IPS-18c (cell line): ENCODE measurements at regions not wholly inside any gene's neighbourhood (a gene's known extent, or its start where the extent isn't known, plus 50 kb on each side); places are given as distances from the start of the nearest gene placed in this dataset.

Source experiments
- H3K4me3 ChIP-seq: 2 replicates; pipeline ENCODE4 v1.7.0; 2013; ENCODE audit warnings: low read depth, mild to moderate bottlenecking, low read length, moderate library complexity; ENCODE audit not compliant: insufficient read depth
- H3K9me3 ChIP-seq: one replicate; pipeline ENCODE4 v1.6.1; 2013; ENCODE audit warnings: mild to moderate bottlenecking, low read length, moderate library complexity; ENCODE audit not compliant: control insufficient read depth, insufficient read depth

DNA sequence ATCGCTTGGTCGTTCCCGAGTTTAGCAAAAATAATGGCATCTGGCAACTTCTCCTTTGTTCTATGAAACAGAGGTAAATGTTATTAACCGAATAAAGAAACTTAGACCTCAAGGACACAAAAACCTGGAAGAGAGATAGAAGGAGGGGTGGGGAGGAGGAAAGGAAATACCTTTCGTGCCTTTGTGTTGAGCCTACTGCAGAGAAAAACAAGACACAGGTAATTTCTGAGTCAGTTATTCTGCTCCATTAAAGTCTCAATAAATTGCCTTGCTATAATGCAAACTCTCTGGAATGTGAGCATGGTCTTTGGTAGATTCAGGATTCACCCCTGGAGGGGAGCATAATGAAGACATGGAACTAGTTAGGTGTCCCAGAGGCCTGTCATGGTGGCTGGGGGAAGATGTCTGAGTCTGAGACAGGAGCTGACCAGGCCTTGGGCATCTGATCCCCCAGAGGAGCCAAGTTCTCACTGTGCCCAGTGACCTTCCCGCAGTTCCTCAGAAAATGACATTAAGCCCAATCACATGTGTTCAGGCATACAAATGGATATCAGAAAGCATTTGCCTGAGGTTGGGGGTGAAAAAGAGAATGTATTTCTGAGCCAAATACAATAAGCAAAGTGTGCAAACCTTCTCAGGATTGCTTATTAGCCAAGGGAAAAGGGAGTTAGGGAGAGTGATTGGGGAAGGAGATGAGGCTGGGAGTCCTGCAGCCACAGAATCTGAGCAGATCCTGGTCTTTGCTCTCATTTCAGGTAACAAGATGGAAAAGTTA lies 72.6 kb upstream of the CADM1 start:
- no peak overlapping the region for H3K4me3 ChIP-seq
- peaks cover 2% of the 10 kb centered on the region for H3K9me3 ChIP-seq

DNA sequence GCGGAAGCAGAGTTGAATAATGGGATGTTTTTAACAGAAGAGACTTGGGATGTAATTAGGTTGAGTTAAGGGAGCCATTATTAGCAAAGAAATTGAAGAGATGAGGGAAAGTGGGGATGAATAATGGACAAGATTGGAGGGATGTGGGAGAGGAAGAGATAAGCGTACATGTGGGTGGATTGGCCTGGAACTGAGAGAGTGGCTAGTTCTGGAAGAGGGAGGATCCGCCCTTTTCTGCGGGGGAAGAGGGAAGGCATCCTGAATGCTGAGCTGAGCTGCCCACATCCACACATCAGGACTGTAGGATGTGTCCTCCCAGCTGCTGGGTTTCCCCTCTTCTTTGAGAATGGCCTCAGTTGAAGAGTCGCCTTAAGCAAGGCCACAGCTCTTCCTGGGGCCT lies 68.3 kb upstream of the CADM1 start:
- peaks cover 2% of the 10 kb centered on the region for H3K9me3 ChIP-seq
- H3K4me3 ChIP-seq: no peak overlapping the region

DNA sequence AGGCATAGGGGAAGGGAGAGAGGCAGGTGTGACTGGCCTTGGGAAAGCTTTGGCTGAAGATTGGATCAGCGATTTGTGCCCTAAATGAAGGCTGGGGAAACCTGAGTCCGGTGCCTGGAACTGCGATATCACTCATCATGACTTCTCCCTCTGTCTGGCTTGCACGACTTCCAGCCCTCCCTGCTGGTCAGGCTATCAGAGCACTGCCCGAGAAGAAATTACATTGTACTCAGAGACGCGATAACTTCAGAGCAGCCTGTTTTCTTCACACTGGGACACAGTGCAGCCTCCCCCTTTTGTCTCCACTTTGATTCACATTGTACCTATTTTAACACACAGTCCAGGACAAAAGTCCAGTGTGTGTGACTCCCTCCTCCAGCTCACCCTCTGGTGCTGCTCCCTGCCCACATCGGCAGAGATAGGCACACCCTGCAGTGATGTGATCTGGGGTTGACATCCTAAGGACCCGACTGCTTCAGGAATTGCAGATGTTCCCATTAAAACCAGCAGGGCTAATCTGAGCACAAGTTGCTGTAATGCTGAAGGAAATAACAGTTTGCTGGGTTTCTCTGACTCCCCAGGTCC lies 62.1 kb upstream of the CADM1 start:
- H3K4me3 ChIP-seq: no peak overlapping the region
- no peaks in the 10 kb centered on the region for H3K9me3 ChIP-seq

DNA sequence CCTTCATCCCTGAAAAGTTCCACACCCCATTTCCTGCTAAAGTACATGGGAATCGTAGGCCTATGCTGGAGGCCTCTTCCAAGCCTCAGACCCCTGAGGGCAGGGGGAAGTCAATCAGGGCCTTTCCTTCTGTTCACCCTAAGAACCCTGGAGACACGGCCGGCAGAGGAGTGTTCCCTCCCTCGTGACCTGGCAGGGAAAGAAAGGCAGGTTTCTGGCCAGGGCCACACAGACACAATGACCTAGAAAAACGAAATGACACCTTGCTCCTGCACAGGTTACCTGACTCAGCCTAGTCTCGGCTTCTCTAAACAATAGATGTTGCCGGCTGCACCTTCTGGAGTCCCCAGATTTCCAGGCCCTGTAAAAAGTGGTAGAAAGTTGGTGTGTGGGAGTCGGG lies 60.6 kb upstream of the CADM1 start:
- no peaks in the 10 kb centered on the region for H3K9me3 ChIP-seq
- no peak overlapping the region for H3K4me3 ChIP-seq

DNA sequence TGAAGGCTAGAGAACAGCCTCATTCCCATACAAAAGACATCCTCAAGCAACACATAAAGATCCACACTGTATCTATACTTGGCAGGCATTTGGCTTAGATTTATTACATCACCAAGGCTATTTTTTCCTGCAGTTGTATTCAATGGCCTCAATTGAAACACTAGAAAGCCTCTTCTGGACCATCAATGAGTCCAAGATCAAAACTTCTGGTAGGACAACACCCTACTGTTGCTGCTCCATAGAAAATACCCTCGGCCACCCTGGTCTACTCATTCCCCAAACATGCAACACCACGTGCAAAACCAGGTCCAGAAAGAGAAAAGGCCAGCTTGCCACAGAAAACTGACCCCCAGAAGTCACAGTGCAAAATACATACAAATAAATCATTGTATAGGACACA lies 56.9 kb upstream of the CADM1 start:
- no peak overlapping the region for H3K4me3 ChIP-seq
- H3K9me3 ChIP-seq: no peaks in the 10 kb centered on the region

DNA sequence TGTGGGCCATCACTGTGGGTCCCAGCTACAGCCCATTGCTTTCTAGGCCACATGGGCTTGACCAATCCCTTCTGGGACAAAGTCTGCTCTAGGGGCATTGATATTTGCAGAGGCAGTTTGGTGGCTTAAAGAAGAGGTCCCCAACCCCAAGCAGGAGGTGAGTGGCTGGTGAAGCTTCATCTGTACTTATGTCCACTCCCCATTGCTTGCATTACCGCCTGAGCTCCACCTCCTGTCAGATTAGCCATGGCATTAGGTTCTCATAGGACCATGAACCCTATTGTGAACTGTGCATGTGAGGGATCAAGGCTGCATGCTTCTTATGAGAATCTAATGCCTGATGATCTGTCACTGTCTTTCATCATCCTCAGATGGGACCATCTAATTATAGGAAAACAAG lies 54.4 kb upstream of the CADM1 start:
- no peaks in the 10 kb centered on the region for H3K9me3 ChIP-seq
- H3K4me3 ChIP-seq: no peak overlapping the region

DNA sequence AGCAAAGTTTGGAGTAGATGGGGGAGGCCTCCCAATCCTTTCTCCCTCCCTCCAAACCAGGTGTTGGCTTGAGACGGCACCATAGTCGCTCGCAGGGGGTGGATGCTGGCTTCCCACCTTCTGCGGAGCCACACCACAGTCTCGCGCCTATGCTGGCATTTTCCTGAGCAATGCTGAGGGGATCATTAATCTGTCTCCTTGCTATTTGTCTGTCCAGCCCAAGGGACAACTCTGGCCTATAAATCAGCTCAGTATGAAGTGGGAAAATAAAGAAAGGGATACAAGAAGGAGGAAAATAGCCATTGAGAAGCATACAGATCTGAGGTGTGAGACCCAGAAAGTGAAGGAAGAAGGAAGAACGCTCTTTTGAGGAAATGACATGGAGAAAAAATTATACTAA lies 53.5 kb upstream of the CADM1 start:
- H3K4me3 ChIP-seq: no peak overlapping the region
- no peaks in the 10 kb centered on the region for H3K9me3 ChIP-seq

DNA sequence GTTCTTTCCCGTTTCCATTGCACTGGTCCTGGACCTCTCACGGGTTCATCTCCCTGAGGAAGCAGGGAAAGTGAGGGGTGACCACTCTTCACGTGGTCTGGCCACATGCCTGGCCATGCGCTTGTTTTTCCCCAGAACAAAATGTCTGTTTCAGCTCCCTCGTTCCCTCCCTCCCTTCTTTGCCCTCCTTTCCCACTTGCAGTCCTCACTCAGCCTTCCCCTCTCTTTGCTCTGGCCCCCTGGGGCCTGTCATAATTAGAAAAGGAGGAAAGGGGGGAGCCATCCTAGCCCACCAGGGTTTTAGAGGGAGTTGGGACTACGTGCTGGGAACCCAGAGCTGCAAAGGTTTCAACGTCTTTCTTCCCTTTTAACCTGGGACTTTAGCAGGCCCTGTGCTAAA lies 52.8 kb upstream of the CADM1 start:
- Histone ChIP-seq H3K4me3 (no peak overlapping the region), H3K9me3 (no peaks in the 10 kb centered on the region)

DNA sequence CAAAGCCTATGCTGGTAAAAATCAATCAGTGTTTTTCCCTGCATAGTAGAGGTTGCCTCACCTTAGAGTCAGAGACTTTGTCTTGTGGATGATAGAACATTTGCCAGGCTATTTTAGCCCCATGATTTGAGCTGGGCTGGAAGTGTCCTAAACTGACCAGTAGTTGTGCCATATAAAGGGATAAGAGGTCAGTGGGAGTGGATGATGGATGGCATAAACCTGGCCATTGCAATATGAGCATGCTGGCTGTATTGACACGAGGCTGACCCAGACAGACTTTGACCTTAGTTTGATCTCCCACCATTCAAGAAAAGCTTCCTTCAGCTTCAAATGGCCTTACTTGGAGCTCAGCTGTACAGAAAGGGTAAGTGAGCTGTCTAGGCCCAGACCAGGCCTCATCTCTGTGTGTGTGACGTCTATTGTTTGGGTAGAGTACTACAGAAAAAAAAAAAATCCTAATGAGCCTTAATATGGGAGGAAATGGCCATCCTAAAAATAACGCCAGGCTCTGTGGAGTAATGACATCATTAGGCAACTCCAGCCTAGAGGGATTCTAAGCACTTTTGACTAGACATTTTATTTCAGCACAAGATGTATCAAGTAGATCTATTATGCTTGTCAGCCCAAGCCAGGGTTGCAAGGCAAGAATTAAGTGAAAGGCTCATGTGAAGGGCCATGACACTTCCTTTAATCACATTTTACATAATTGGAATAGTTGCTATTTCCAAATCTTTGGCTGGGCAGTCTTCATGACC lies 51.3 kb upstream of the CADM1 start:
- H3K9me3 ChIP-seq: no peaks in the 10 kb centered on the region
- no peak overlapping the region for H3K4me3 ChIP-seq
